ENCODE measurements at regions not wholly inside any gene's neighbourhood (a gene's known extent, or its start where the extent isn't known, plus 50 kb on each side); places are given as distances from the start of the nearest gene placed in this dataset.

DNA sequence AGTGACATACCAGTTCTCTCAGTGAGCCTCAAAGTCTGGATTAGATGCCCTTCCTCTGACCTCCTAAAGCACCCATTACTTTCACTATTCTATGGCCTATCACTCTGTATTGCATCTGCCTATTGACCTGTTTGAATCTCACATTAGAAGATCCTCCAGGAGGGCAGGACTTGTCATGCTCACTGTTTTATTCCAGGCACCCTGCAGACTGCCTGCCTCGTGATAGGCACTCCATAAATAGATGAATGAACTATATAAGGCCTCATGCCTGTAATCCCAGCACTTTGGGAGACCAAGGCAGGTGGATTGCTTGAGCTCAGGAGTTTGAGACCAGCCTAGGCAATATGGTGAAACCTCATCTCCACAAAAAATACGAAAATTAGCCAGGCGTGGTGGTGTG lies 160.1 kb upstream of the CADM1 start:
- Histone ChIP-seq H3K9me2 (ENCODE audit: insufficient read depth, low read length) (no peaks in the 10 kb centered on the region), H3K27me3 (ENCODE audit: insufficient read depth, low read depth, low read length) (peaks cover 6% of the 10 kb centered on the region), H3K9ac (ENCODE audit: low read length) (no peak overlapping the region), H3K79me2 (replicated peaks; ENCODE audit: insufficient read depth, low read length) (no peaks in the 10 kb centered on the region), H3K36me3 (ENCODE audit: insufficient read depth, low read length) (no peaks in the 10 kb centered on the region), H3K9me3 (ENCODE audit: low read length) (no peaks in the 10 kb centered on the region), H3K4me2 (ENCODE audit: low read length) (no peak overlapping the region), H2AFZ (ENCODE audit: low read depth, low read length) (no peak overlapping the region), H3F3A (ENCODE audit: insufficient read depth, low read length, poor library complexity, severe bottlenecking) (no peaks in the 10 kb centered on the region), H3K4me3 (ENCODE audit: low read length) (no peak overlapping the region), H4K20me1 (ENCODE audit: insufficient read depth) (no peaks in the 10 kb centered on the region), H3K27ac (ENCODE audit: low read length) (no peak overlapping the region)
- TF ChIP-seq, protein P1, sequence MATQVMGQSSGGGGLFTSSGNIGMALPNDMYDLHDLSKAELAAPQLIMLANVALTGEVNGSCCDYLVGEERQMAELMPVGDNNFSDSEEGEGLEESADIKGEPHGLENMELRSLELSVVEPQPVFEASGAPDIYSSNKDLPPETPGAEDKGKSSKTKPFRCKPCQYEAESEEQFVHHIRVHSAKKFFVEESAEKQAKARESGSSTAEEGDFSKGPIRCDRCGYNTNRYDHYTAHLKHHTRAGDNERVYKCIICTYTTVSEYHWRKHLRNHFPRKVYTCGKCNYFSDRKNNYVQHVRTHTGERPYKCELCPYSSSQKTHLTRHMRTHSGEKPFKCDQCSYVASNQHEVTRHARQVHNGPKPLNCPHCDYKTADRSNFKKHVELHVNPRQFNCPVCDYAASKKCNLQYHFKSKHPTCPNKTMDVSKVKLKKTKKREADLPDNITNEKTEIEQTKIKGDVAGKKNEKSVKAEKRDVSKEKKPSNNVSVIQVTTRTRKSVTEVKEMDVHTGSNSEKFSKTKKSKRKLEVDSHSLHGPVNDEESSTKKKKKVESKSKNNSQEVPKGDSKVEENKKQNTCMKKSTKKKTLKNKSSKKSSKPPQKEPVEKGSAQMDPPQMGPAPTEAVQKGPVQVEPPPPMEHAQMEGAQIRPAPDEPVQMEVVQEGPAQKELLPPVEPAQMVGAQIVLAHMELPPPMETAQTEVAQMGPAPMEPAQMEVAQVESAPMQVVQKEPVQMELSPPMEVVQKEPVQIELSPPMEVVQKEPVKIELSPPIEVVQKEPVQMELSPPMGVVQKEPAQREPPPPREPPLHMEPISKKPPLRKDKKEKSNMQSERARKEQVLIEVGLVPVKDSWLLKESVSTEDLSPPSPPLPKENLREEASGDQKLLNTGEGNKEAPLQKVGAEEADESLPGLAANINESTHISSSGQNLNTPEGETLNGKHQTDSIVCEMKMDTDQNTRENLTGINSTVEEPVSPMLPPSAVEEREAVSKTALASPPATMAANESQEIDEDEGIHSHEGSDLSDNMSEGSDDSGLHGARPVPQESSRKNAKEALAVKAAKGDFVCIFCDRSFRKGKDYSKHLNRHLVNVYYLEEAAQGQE (IDR thresholded peaks at IDR 0.05; ENCODE audit: borderline replicate concordance), result no peak
- TF ChIP-seq RAD21 (conservative IDR thresholded peaks at IDR 0.05), result no peak
- no peak for TF ChIP-seq POLR2AphosphoS5 (IDR thresholded peaks at IDR 0.05)
- no peak for TF ChIP-seq SMC3 (conservative IDR thresholded peaks at IDR 0.05; ENCODE audit: poor library complexity)

DNA sequence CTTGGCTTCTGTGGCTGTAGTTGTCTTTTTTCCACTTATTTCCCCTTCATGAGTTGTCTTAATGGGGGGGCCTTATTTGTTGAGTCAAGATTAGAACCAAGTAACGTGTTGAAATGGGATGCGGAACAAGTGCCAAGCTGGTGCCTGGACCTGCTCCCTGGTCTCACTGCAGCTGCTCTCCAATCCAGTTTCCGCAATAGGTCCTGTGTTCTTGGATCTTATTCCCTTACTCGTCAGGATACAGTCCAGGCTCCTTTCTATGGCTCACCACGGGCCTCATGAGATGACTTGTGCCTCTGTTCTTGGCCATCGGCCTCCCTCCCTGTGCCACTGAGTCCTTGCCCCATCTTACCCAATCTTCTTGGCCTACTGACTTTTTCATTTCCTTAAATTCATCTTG lies 159.6 kb upstream of the CADM1 start:
- Histone ChIP-seq H3K36me3 (ENCODE audit: insufficient read depth, low read length) (no peaks in the 10 kb centered on the region), H3F3A (ENCODE audit: insufficient read depth, low read length, poor library complexity, severe bottlenecking) (no peaks in the 10 kb centered on the region), H3K4me2 (ENCODE audit: low read length) (no peak overlapping the region), H3K9me2 (ENCODE audit: insufficient read depth, low read length) (no peaks in the 10 kb centered on the region), H3K9ac (ENCODE audit: low read length) (no peak overlapping the region), H3K79me2 (replicated peaks; ENCODE audit: insufficient read depth, low read length) (no peaks in the 10 kb centered on the region), H3K4me3 (ENCODE audit: low read length) (no peak overlapping the region), H3K9me3 (ENCODE audit: low read length) (no peaks in the 10 kb centered on the region), H3K27me3 (ENCODE audit: insufficient read depth, low read depth, low read length) (peaks cover 9% of the 10 kb centered on the region), H2AFZ (ENCODE audit: low read depth, low read length) (no peak overlapping the region), H4K20me1 (ENCODE audit: insufficient read depth) (no peaks in the 10 kb centered on the region), H3K27ac (ENCODE audit: low read length) (no peak overlapping the region)
- TF ChIP-seq EZH2 (IDR thresholded peaks at IDR 0.05; ENCODE audit: borderline replicate concordance, insufficient read depth, low read length, poor library complexity, severe bottlenecking) (no peak), SMC3 (conservative IDR thresholded peaks at IDR 0.05; ENCODE audit: poor library complexity) (no peak), POLR2AphosphoS5 (IDR thresholded peaks at IDR 0.05) (no peak), MXI1 (conservative IDR thresholded peaks at IDR 0.05; ENCODE audit: poor library complexity, severe bottlenecking) (no peak), EP300 (conservative IDR thresholded peaks at IDR 0.05; ENCODE audit: poor library complexity, severe bottlenecking) (no peak), TAF1 (IDR thresholded peaks at IDR 0.05; ENCODE audit: low read depth) (no peak), RAD21 (conservative IDR thresholded peaks at IDR 0.05) (no peak)
- TF ChIP-seq, protein P2, sequence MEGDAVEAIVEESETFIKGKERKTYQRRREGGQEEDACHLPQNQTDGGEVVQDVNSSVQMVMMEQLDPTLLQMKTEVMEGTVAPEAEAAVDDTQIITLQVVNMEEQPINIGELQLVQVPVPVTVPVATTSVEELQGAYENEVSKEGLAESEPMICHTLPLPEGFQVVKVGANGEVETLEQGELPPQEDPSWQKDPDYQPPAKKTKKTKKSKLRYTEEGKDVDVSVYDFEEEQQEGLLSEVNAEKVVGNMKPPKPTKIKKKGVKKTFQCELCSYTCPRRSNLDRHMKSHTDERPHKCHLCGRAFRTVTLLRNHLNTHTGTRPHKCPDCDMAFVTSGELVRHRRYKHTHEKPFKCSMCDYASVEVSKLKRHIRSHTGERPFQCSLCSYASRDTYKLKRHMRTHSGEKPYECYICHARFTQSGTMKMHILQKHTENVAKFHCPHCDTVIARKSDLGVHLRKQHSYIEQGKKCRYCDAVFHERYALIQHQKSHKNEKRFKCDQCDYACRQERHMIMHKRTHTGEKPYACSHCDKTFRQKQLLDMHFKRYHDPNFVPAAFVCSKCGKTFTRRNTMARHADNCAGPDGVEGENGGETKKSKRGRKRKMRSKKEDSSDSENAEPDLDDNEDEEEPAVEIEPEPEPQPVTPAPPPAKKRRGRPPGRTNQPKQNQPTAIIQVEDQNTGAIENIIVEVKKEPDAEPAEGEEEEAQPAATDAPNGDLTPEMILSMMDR (IDR thresholded peaks at IDR 0.05; ENCODE audit: poor library complexity, severe bottlenecking), result no peak
- TF ChIP-seq, protein P1 (IDR thresholded peaks at IDR 0.05; ENCODE audit: borderline replicate concordance), result no peak

All from neural cell (in vitro differentiated cells).